Astrocyte of the spinal cord (primary cell): ENCODE measurements at regions not wholly inside any gene's neighbourhood (a gene's known extent, or its start where the extent isn't known, plus 50 kb on each side); places are given as distances from the start of the nearest gene placed in this dataset.

Source experiments
- DNase-seq: peaks from one replicate; pipeline ENCODE4 v3.0.0; 2011; ENCODE audit warnings: low read depth, low spot score
- H3K4me3 ChIP-seq: 2 replicates; pipeline ENCODE4 v1.5.1; 2011; ENCODE audit warnings: low read depth, mild to moderate bottlenecking, low read length, moderate library complexity
- in situ Hi-C: cut with HindIII; loops from 2 replicates; pipeline ENCODE4 v1.10.0; 2017; ENCODE audit warnings: low sequenced_read_pairs
- TF ChIP-seq, protein P1 (sequence below): IDR thresholded peaks from 2 replicates; pipeline ENCODE4 v1.5.1; 2012; ENCODE audit warnings: low read depth, mild to moderate bottlenecking, low read length, inconsistent platforms

DNA sequence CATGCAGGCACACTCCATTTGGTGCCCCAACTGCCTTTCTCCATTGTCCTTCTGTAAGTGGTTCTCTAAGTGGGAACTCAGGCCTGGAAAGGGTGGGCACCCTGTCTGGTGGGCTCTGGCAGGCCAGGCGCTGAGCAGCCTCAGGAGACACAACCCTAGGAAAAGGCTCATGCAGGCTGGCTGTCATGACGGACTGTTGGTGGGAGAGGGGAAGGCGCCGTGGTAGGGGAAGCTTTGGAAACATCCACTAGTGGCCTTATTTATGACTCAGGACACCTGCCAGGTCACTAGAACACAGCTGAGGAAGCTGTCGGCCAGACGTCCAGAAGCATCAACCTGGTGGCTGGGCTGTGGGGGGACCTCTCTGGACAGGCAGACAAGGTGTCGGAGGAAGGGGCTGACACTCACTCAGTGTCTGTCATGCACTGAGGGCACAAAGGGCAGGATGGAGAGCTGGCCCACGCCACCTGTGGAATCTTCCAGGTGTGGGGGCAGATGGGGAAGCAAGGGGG is 216.0 kb downstream of the SEC14L1 start:
- DNase-seq = no peak

GRCh38 chr17:77358801-77359200 is 218.0 kb downstream of the SEC14L1 start:
- no peak overlapping the region for H3K4me3 ChIP-seq
- in situ Hi-C loops = no loop called here
- DNase-seq = no peak
- TF ChIP-seq, protein P1, sequence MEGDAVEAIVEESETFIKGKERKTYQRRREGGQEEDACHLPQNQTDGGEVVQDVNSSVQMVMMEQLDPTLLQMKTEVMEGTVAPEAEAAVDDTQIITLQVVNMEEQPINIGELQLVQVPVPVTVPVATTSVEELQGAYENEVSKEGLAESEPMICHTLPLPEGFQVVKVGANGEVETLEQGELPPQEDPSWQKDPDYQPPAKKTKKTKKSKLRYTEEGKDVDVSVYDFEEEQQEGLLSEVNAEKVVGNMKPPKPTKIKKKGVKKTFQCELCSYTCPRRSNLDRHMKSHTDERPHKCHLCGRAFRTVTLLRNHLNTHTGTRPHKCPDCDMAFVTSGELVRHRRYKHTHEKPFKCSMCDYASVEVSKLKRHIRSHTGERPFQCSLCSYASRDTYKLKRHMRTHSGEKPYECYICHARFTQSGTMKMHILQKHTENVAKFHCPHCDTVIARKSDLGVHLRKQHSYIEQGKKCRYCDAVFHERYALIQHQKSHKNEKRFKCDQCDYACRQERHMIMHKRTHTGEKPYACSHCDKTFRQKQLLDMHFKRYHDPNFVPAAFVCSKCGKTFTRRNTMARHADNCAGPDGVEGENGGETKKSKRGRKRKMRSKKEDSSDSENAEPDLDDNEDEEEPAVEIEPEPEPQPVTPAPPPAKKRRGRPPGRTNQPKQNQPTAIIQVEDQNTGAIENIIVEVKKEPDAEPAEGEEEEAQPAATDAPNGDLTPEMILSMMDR = no peak

More for the DNA sequence above, 216.0 kb downstream of the SEC14L1 start:
- in situ Hi-C loops = no loop called here
- TF ChIP-seq, protein P1 = no peak
- H3K4me3 ChIP-seq = no peak overlapping the region

DNA sequence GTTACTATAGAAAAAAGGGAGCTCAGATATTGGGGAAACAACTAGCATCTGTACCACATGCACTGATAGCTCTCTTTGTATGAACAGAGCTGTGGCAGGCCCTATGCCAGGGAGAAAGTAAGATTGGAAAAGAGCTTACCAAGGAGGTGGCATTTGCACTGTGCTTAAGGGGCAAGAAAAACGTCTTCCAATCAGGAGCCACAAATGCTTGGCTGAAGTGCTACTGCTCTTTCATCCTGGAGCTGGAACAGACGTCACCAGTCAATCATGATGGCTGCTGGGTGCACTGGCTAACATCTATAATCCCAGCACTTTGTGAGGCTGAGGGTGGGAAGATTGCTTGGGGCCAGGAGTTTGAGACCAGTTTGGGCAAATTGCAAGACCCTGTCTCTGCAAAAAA is 218.5 kb downstream of the SEC14L1 start:
- in situ Hi-C loops = no loop called here
- no peak for DNase-seq
- TF ChIP-seq, protein P1 = no peak
- no peak overlapping the region for H3K4me3 ChIP-seq

DNA sequence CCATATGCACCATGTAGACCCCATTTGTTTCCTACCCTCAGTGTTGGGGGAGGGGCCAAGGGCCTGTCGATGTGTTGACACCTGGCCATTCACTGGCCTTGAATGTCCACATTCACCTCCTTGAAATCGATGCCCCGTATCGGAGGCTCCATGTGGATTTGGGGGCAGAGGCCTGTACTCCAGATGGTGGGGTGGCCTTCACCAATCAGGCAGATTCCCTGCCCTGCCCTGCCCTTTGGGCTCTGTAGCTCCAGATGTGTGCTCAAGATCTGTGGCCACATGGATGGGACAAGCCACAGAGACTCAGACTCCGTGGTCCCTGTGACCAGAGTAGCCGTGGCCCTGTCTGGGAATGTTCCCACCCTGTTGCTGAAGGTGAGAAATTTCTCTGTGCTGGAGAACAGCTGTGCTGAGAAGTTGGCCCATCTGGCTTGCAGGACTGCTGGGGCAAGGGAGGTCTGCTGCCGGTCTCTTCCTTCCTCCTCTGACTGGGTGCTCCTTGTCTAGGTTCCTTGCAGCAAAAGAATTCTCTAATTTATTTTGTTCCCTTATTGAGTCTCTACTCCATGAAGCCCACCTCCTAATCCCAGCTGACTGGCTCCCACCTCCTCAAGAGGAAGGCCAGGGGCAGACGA is 221.3 kb downstream of the SEC14L1 start:
- H3K4me3 ChIP-seq = no peak overlapping the region
- no peak for DNase-seq
- TF ChIP-seq, protein P1 = no peak
- in situ Hi-C loops = no loop called here

DNA sequence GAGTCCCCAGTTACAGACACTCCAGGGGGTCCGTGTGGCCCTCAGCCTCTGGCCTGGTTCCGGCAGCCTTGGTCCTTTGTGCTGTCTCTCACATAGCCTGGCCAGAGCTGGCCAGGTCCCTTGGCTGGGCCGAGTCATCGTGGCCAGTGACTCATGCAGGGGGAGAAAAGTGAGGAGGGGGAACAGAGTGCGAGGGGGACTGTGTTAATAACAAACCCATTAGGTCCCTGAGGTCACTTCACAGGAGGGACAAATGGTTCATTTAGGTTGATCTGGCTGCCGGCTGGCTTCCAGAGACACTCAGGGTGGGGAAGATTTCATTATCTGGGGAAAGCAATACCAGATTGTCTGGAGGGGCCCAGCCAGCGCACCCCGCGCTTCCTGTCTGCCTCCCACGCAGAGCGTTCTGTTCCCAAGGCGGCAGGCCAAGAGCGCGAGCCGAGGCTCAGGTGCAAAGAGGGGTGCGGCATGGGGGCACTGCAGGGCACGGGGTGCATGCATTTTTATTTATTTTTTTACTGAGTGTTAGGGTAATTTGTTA is 223.1 kb downstream of the SEC14L1 start:
- TF ChIP-seq, protein P1 = no peak
- peak; percentile 66 for DNase-seq
- in situ Hi-C loops = no loop called here
- no peak overlapping the region for H3K4me3 ChIP-seq

GRCh38 chr17:77364381-77364911 is 223.7 kb downstream of the SEC14L1 start:
- no peak overlapping the region for H3K4me3 ChIP-seq

More at GRCh38 chr17:77364381-77364911, 223.7 kb downstream of the SEC14L1 start:
- no peak for DNase-seq
- TF ChIP-seq, protein P1 = no peak
- in situ Hi-C loops = no loop called here
